GM18907 (cell line): ENCODE measurements at regions not wholly inside any gene's neighbourhood (a gene's known extent, or its start where the extent isn't known, plus 50 kb on each side); places are given as distances from the start of the nearest gene placed in this dataset.
"Not testable (repeated sequence)": the region's sequence is repeated elsewhere in the genome, so short reads cannot be mapped to it uniquely, and the experiment has no call there.

ENCODE experiments used
- ATAC-seq: cut with Tn5 transposase; IDR thresholded peaks from one replicate; pipeline ENCODE4 v1.9.1; 2021; ENCODE audit warnings: mild to moderate bottlenecking, moderate library complexity; ENCODE audit not compliant: unreplicated experiment

GRCh38 chr7:159335181-159335926, 190.7 kb upstream of the VIPR2 start:
- not testable (repeated sequence) for ATAC-seq

GRCh38 chr7:159332854-159333479, 188.3 kb upstream of the VIPR2 start:
- not testable (repeated sequence) for ATAC-seq

GRCh38 chr7:159331462-159331861, 186.8 kb upstream of the VIPR2 start:
- no peak for ATAC-seq

GRCh38 chr7:159329818-159330378, 185.2 kb upstream of the VIPR2 start:
- ATAC-seq, result no peak

- no peak for ATAC-seq
Measured at GRCh38 chr7:159328096-159328495, 183.4 kb upstream of the VIPR2 start.

GRCh38 chr7:159323359-159323758, 178.7 kb upstream of the VIPR2 start:
- ATAC-seq, result no peak

- no peak for ATAC-seq
Measured at GRCh38 chr7:159321278-159321677, 176.6 kb upstream of the VIPR2 start.

GRCh38 chr7:159318682-159319351, 174.2 kb upstream of the VIPR2 start:
- ATAC-seq, result no peak

- ATAC-seq, result no peak
Measured at GRCh38 chr7:159317294-159317693, 172.6 kb upstream of the VIPR2 start.

GRCh38 chr7:159311172-159311494, 166.5 kb upstream of the VIPR2 start:
- ATAC-seq, result no peak

GRCh38 chr7:159310457-159311171, 165.9 kb upstream of the VIPR2 start:
- no peak for ATAC-seq

GRCh38 chr7:159309214-159309613, 164.5 kb upstream of the VIPR2 start:
- not testable (repeated sequence) for ATAC-seq

GRCh38 chr7:159306012-159306411, 161.3 kb upstream of the VIPR2 start:
- no peak for ATAC-seq

- ATAC-seq, result not testable (repeated sequence)
Measured at GRCh38 chr7:159305185-159305584, 160.5 kb upstream of the VIPR2 start.

GRCh38 chr7:159303510-159303909, 158.8 kb upstream of the VIPR2 start:
- ATAC-seq, result not testable (repeated sequence)

GRCh38 chr7:159296093-159296681, 151.5 kb upstream of the VIPR2 start:
- no peak for ATAC-seq

- not testable (repeated sequence) for ATAC-seq
Measured at GRCh38 chr7:159286487-159286886, 141.8 kb upstream of the VIPR2 start.

GRCh38 chr7:159281573-159281972, 136.9 kb upstream of the VIPR2 start:
- no peak for ATAC-seq

GRCh38 chr7:159280008-159280407, 135.3 kb upstream of the VIPR2 start:
- no peak for ATAC-seq

GRCh38 chr7:159272739-159273138, 128.1 kb upstream of the VIPR2 start:
- ATAC-seq, result no peak

GRCh38 chr7:159271781-159272180, 127.1 kb upstream of the VIPR2 start:
- no peak for ATAC-seq
